Mucosa of descending colon (tissue), 3 donors: ENCODE measurements at regions not wholly inside any gene's neighbourhood (a gene's known extent, or its start where the extent isn't known, plus 50 kb on each side); places are given as distances from the start of the nearest gene placed in this dataset.

Experiments used
- ATAC-seq: fragments of 200-7000 bp; cut with Tn5 transposase; one replicate; pipeline ENCODE4 v1.9.1; 2020; ENCODE audit warnings: mild to moderate bottlenecking, moderate library complexity
- DNase-seq, 3 donors: peaks; one replicate each; pipeline ENCODE4 v3.0.0-alpha.2; 2020
- H3K36me3 ChIP-seq: fragments of 200-600 bp; one replicate; pipeline ENCODE4 v1.8.0; 2021; ENCODE audit warnings: low read depth, mild to moderate bottlenecking
- H3K4me1 ChIP-seq: fragments of 200-600 bp; one replicate; pipeline ENCODE4 v1.8.0; 2021; ENCODE audit warnings: low read depth, mild to moderate bottlenecking
- H3K4me3 ChIP-seq: fragments of 200-600 bp; one replicate; pipeline ENCODE4 v1.8.0; 2021; ENCODE audit warnings: mild to moderate bottlenecking
- H3K9me3 ChIP-seq: fragments of 200-600 bp; one replicate; pipeline ENCODE4 v1.8.0; 2021; ENCODE audit warnings: mild to moderate bottlenecking
- intact Hi-C, 2 donors: fragments of 100-400 bp; cut with DNase I in 1 of 2; cut with micrococcal nuclease in 1 of 2; formaldehyde crosslinking; loops; one replicate each; pipeline versions ENCODE4 v1.11.0 to v1.11.1; 2022; cut with DNase I, micrococcal nuclease
- TF ChIP-seq, protein P1 (sequence below): fragments of 200-600 bp; IDR thresholded peaks from one replicate; pipeline ENCODE4 v1.8.0; 2022; ENCODE audit warnings: antibody characterized with exemption, mild to moderate bottlenecking
- donor health status: DM: no; HTN: no; CAD: no; lungs with moderate emphysema.
- donor health status: DM: no; HTN: no; CAD: no.
- donor health status: DM: no; HTN: yes; CAD: no.

DNA sequence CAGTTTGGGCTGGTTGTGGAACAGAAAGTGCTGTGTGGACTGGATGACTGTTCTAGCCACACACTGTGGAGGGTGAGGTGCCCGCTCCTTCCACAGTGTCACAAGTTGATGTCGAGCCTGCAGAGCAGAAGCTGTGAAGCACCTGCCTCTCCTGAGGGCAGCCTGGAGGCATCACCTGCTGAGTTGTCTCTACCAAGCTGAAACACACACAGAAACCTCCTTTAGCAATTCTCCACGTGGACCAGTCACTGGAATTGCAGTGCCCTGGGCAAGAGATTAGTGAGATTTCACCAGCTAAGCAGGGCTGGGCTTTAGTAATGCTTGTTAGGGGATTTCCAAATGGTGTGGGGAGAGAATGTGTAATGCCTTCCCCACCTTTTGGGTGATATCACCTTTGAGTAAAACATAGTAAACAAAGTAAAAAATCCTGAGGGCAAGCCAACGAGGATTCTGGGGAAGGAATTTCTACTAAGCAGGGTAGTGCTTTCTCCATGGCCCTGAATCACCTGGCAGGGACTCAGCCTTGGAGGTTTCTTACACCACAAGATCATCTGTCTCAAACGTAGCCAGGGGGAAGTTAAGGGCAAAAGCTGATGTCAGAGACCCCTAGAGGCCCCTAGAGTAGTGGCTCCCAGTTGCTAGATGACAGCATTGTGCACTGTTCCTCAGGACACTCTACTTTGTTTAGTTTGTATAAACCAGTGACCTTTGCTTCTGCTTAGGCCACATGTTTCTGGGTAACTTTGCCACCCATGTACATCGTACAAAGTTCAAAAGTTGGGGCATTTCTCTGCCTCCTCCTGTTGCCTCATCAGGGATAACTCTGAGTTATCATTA lies 233.1 kb upstream of the IGFBP3 start:
- no peak for DNase-seq
- Histone ChIP-seq H3K4me1 (peaks cover 3% of the 10 kb centered on the region), H3K9me3 (no peaks in the 10 kb centered on the region), H3K36me3 (no peaks in the 10 kb centered on the region), H3K4me3 (no peak overlapping the region)
- intact Hi-C loops = no loop called here
- ATAC-seq = peak; percentile 31
- TF ChIP-seq, protein P1, sequence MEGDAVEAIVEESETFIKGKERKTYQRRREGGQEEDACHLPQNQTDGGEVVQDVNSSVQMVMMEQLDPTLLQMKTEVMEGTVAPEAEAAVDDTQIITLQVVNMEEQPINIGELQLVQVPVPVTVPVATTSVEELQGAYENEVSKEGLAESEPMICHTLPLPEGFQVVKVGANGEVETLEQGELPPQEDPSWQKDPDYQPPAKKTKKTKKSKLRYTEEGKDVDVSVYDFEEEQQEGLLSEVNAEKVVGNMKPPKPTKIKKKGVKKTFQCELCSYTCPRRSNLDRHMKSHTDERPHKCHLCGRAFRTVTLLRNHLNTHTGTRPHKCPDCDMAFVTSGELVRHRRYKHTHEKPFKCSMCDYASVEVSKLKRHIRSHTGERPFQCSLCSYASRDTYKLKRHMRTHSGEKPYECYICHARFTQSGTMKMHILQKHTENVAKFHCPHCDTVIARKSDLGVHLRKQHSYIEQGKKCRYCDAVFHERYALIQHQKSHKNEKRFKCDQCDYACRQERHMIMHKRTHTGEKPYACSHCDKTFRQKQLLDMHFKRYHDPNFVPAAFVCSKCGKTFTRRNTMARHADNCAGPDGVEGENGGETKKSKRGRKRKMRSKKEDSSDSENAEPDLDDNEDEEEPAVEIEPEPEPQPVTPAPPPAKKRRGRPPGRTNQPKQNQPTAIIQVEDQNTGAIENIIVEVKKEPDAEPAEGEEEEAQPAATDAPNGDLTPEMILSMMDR = no peak

DNA sequence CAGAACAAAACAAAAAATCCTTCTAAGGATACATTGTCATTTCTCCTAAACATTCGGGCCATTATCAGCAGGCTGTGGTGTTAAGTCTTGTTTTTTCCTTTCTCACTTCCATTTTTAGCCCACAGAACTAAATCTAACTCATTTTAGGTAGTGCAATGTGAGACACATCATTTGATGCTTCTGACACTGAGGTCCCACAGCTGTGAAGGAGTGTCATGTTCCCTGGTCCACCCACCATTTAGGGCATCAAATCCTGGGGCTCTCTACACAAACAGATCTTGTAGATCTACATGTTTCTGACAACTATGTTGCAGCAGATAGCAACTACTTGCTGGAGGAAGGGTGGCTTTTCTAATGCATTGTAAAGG lies 232.5 kb upstream of the IGFBP3 start:
- peaks cover 3% of the 10 kb centered on the region for H3K4me1 ChIP-seq
- intact Hi-C loops = no loop called here
- no peak for DNase-seq
- TF ChIP-seq, protein P1 = no peak
- ATAC-seq = no peak
- no peaks in the 10 kb centered on the region for H3K9me3 ChIP-seq
- H3K4me3 ChIP-seq = no peak overlapping the region
- no peaks in the 10 kb centered on the region for H3K36me3 ChIP-seq

DNA sequence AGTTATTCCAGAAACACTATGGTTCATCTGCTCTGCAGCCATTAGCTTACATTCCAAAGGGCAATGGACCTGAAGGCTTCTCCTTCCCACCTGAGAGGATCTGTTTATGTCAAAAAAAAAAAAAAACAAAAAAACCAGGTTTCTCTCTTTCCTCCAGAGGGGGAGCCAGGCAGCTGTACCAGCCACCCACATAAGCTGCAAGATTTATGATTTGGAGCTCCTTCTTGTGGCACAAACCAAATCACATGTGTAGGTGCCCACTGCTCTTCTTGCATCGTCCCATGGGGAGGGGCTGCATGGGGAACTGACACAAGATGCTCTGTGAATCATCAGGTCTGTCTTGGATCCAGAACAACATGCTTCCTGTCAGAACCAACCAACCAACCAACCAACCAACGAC lies 231.6 kb upstream of the IGFBP3 start:
- ATAC-seq = no peak
- Histone ChIP-seq H3K4me3 (no peak overlapping the region), H3K36me3 (no peaks in the 10 kb centered on the region), H3K9me3 (no peaks in the 10 kb centered on the region), H3K4me1 (peaks cover 3% of the 10 kb centered on the region)
- TF ChIP-seq, protein P1 = no peak
- intact Hi-C loops = no loop called here
- no peak for DNase-seq

DNA sequence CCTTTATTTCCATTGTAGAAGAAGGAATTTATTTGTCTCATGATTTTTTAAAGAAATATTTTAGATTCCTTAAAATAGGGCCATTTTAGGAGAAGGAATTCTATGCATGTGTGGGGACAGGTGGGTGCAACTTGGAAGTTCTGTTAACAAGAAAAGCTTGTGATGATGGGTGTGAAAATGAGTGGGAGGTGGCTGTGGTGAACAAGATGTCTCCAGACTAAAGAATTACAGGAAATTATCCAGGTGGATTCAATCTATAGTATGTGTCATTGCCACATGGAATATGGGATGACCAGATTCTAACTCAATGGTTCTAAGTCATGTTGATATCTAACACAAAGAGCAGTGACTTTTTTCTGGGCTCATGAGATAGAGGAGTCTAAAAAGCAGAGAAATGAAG lies 229.6 kb upstream of the IGFBP3 start:
- TF ChIP-seq, protein P1 = no peak
- no peak for ATAC-seq
- intact Hi-C loops = no loop called here

DNA sequence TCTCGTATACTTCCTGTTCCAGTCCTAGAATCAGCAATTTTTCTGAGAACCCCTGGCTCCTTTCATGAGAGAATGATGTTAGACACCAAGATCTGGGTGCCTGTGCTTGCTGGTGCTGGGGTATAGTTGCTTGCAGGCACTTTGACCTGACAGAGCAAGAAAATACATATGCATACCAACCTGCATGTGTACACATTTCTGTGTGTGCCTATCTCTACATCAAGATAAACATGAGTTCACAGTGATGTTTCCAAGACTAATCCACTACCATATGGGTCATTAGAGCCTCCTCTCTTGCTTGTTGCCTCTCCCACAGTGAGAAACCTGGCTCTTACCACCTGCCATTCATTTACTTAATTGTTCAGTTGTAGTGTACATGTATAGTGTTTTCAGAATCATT lies 229.1 kb upstream of the IGFBP3 start:
- ATAC-seq = no peak
- H3K4me1 ChIP-seq = no peaks in the 10 kb centered on the region

More for the DNA sequence above, 229.6 kb upstream of the IGFBP3 start:
- DNase-seq = no peak
- no peaks in the 10 kb centered on the region for H3K9me3 ChIP-seq
- H3K4me3 ChIP-seq = no peak overlapping the region
- peaks cover 3% of the 10 kb centered on the region for H3K4me1 ChIP-seq
- no peaks in the 10 kb centered on the region for H3K36me3 ChIP-seq

More for the DNA sequence above, 229.1 kb upstream of the IGFBP3 start:
- Histone ChIP-seq H3K9me3 (no peaks in the 10 kb centered on the region), H3K4me3 (no peak overlapping the region), H3K36me3 (no peaks in the 10 kb centered on the region)
- intact Hi-C loops = no loop called here
- DNase-seq = no peak
- TF ChIP-seq, protein P1 = no peak
